ENCODE measurements at regions not wholly inside any gene's neighbourhood (a gene's known extent, or its start where the extent isn't known, plus 50 kb on each side); places are given as distances from the start of the nearest gene placed in this dataset.

DNA sequence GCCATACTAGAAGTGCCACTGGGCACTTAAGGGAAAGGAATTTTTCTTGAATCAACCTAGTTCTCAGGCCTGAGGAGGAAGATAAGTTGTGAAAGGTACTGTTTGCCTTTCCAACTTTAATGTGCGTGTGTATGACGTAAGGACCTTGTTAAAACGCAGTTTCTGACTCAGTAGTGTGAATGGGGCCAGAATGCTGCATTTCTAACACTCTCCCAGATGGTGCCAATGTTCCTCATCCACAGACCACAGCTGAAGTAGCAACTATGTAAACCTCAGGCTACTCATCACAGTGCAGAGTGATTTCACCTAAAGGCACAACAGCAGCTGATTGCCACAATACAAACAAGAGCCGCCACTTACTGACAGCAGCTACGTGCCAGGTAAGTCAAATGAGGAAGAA, 103.6 kb downstream of the OTOL1 start:
- DNase-seq (ENCODE audit: low spot score), result no peak
- H3K27me3 ChIP-seq (replicated peaks; ENCODE audit: insufficient read depth), result no peaks in the 10 kb centered on the region
- no peaks in the 10 kb centered on the region for H3K36me3 ChIP-seq
- TF ChIP-seq, protein P1, sequence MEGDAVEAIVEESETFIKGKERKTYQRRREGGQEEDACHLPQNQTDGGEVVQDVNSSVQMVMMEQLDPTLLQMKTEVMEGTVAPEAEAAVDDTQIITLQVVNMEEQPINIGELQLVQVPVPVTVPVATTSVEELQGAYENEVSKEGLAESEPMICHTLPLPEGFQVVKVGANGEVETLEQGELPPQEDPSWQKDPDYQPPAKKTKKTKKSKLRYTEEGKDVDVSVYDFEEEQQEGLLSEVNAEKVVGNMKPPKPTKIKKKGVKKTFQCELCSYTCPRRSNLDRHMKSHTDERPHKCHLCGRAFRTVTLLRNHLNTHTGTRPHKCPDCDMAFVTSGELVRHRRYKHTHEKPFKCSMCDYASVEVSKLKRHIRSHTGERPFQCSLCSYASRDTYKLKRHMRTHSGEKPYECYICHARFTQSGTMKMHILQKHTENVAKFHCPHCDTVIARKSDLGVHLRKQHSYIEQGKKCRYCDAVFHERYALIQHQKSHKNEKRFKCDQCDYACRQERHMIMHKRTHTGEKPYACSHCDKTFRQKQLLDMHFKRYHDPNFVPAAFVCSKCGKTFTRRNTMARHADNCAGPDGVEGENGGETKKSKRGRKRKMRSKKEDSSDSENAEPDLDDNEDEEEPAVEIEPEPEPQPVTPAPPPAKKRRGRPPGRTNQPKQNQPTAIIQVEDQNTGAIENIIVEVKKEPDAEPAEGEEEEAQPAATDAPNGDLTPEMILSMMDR (IDR thresholded peaks at IDR 0.05), result no peak
- no peak overlapping the region for H3K4me3 ChIP-seq
- no peak for ATAC-seq (ENCODE audit: insufficient number of reproducible peaks, low FRiP score, low read depth)
- H3K9me3 ChIP-seq, result no peaks in the 10 kb centered on the region
- H3K27ac ChIP-seq, result no peak overlapping the region
- no peaks in the 10 kb centered on the region for H3K4me1 ChIP-seq (ENCODE audit: control insufficient read depth in 1 of 2, low read depth in 2 of 2)

DNA sequence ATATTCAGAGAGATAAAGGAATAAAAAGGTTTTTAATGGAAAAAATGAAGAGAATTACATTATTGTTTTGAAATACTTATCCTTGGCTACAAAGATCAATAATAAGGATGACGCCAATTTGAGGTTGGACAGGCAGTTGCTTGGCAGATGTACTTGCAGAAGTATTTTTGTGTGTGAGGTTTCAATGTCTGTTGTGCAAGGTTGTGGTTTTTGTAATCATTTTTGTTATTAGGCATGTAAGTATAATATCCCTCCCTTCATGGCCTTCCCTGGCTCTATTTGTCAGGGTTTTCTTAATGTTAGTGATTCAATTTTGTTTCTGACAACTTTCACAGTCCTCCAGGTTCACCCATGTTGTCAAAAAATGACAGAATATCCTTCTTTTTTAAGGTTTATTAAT, 105.9 kb downstream of the OTOL1 start:
- Histone ChIP-seq H3K9me3 (no peaks in the 10 kb centered on the region), H3K4me1 (ENCODE audit: control insufficient read depth in 1 of 2, low read depth in 2 of 2) (no peaks in the 10 kb centered on the region), H3K27me3 (replicated peaks; ENCODE audit: insufficient read depth) (no peaks in the 10 kb centered on the region), H3K27ac (no peak overlapping the region), H3K36me3 (no peaks in the 10 kb centered on the region), H3K4me3 (no peak overlapping the region)
- TF ChIP-seq, protein P1 (IDR thresholded peaks at IDR 0.05), result no peak
- ATAC-seq (ENCODE audit: insufficient number of reproducible peaks, low FRiP score, low read depth) (no peak), DNase-seq (ENCODE audit: low spot score) (no peak)

DNA sequence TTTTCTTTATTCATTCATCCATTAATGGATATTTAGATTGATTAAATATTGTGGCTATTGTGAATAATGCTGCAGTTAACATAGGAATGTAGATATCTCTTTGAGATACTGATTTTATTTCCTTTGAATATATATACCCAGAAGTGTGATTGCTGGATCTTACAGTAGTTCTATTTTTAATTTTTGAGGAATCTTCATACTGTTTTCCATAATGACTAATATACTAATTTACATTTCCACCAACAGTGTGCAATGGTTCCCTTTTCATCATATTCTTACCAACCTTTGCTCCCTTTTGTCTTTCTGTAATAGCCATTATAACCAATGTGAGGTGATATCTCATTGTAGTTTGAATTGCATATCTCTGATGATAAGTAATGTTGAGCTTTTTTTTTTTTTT, 106.3 kb downstream of the OTOL1 start:
- TF ChIP-seq, protein P1 (IDR thresholded peaks at IDR 0.05), result no peak
- no peak overlapping the region for H3K4me3 ChIP-seq
- ATAC-seq (ENCODE audit: insufficient number of reproducible peaks, low FRiP score, low read depth), result no peak
- no peak overlapping the region for H3K27ac ChIP-seq
- H3K9me3 ChIP-seq, result no peaks in the 10 kb centered on the region
- H3K4me1 ChIP-seq (ENCODE audit: control insufficient read depth in 1 of 2, low read depth in 2 of 2), result no peaks in the 10 kb centered on the region
- no peaks in the 10 kb centered on the region for H3K27me3 ChIP-seq (replicated peaks; ENCODE audit: insufficient read depth)
- no peak for DNase-seq (ENCODE audit: low spot score)
- no peaks in the 10 kb centered on the region for H3K36me3 ChIP-seq

DNA sequence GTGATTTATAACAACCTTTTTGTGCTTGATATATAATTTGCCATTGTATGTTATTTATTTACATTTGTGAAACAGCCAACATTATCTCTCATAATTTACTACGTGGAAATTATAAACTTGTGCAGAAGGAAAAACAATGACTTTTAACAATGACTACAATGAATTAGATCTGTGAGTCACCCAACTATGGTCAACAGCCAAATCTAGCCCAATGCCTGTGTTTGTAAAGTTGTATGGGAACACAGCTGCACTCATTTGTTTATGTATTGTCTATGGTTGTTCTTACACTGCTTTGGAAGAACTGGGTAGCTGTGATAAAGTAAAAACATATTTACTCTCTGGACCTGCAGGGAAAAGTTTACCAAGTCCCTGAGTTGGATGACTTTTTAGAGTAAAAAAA, 110.4 kb downstream of the OTOL1 start:
- no peaks in the 10 kb centered on the region for H3K27me3 ChIP-seq (replicated peaks; ENCODE audit: insufficient read depth)
- TF ChIP-seq, protein P1 (IDR thresholded peaks at IDR 0.05), result no peak
- H3K4me1 ChIP-seq (ENCODE audit: control insufficient read depth in 1 of 2, low read depth in 2 of 2), result no peaks in the 10 kb centered on the region
- ATAC-seq (ENCODE audit: insufficient number of reproducible peaks, low FRiP score, low read depth) (no peak), DNase-seq (ENCODE audit: low spot score) (no peak)
- no peaks in the 10 kb centered on the region for H3K36me3 ChIP-seq
- H3K27ac ChIP-seq, result no peak overlapping the region
- H3K9me3 ChIP-seq, result peaks cover 1% of the 10 kb centered on the region
- H3K4me3 ChIP-seq, result no peak overlapping the region

DNA sequence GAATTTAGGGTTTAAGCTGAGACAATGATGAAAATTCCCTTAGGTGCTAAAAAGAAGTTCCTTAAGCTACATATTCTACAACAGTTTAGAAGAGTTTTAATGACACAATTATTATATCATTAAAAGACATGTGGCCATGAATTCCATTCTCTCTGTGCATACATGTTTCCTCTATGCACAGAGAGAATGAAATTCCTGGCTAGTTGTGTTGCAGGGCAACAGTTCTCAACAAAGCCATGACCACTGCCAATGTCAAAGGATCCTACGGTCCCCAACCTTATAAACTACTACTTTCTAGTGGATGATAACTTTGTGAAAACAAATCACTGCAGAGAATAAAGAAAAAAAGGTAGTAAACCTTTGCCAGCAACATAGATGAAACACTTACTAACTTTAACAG, 122.7 kb downstream of the OTOL1 start:
- Histone ChIP-seq H3K4me1 (ENCODE audit: control insufficient read depth in 1 of 2, low read depth in 2 of 2) (no peaks in the 10 kb centered on the region), H3K4me3 (no peak overlapping the region), H3K9me3 (no peaks in the 10 kb centered on the region), H3K36me3 (no peaks in the 10 kb centered on the region), H3K27ac (no peak overlapping the region), H3K27me3 (replicated peaks; ENCODE audit: insufficient read depth) (no peaks in the 10 kb centered on the region)
- no peak for ATAC-seq (ENCODE audit: insufficient number of reproducible peaks, low FRiP score, low read depth)
- DNase-seq (ENCODE audit: low spot score), result no peak
- TF ChIP-seq, protein P1 (IDR thresholded peaks at IDR 0.05), result no peak

Data from thoracic aorta (tissue), 2 donors.